ENCODE measurements at regions not wholly inside any gene's neighbourhood (a gene's known extent, or its start where the extent isn't known, plus 50 kb on each side); places are given as distances from the start of the nearest gene placed in this dataset.

GRCh38 chr2:15763822-15764682 is 172.4 kb downstream of the DDX1 start:
- Histone ChIP-seq H3K9me3 (ENCODE audit: insufficient read depth, low read depth, low read length) (no peaks in the 10 kb centered on the region), H2AK5ac (ENCODE audit: low read length) (no peak overlapping the region), H2BK120ac (ENCODE audit: insufficient read depth, low read length, poor library complexity) (no peak overlapping the region), H3K9ac (ENCODE audit: low read length) (no peak overlapping the region), H2AFZ (ENCODE audit: insufficient read depth, low read length, poor library complexity) (no peak overlapping the region), H3K79me1 (ENCODE audit: low read length) (peaks cover 2% of the 10 kb centered on the region), H4K91ac (ENCODE audit: low read depth, low read length) (no peak overlapping the region), H4K8ac (ENCODE audit: low read depth, low read length) (no peak overlapping the region), H3K14ac (ENCODE audit: low read length) (no peak overlapping the region), H3K4me3 (ENCODE audit: low read depth, low read length) (no peak overlapping the region), H3K27ac (ENCODE audit: low read depth, low read length) (no peak overlapping the region), H3K4ac (ENCODE audit: low read depth, low read length) (no peak overlapping the region), H3K27me3 (ENCODE audit: insufficient read depth, low read length) (no peaks in the 10 kb centered on the region), H2BK12ac (ENCODE audit: low read length) (no peak overlapping the region), H3K4me2 (ENCODE audit: low read length) (no peak overlapping the region), H3K4me1 (ENCODE audit: control insufficient read depth in 1 of 2, insufficient read depth in 2 of 2, low read length in 2 of 2) (peaks cover 23 to 27% of the 10 kb centered on the region in 2 experiments), H4K12ac (ENCODE audit: low read depth, low read length) (no peak overlapping the region), H3K23ac (ENCODE audit: low read length) (no peak overlapping the region), H3K79me2 (ENCODE audit: control insufficient read depth, insufficient read depth, low read length, poor library complexity) (no peaks in the 10 kb centered on the region), H3K36me3 (ENCODE audit: control insufficient read depth in 1 of 2, insufficient read depth in 2 of 2, low read length in 2 of 2) (no peaks in the 10 kb centered on the region), H3K18ac (ENCODE audit: low read length) (no peak overlapping the region), H2BK5ac (ENCODE audit: low read depth, low read length, poor library complexity) (no peak overlapping the region)
- no peak for DNase-seq
- WGBS (ENCODE audit: extremely low coverage, insufficient coverage, insufficient read length), result no CpG with 5 or more reads among the region's 14 CpGs

GRCh38 chr2:15764683-15765011 is 173.0 kb downstream of the DDX1 start:
- no peak overlapping the region for H2BK120ac ChIP-seq (ENCODE audit: insufficient read depth, low read length, poor library complexity)
- no peaks in the 10 kb centered on the region for H3K79me2 ChIP-seq (ENCODE audit: control insufficient read depth, insufficient read depth, low read length, poor library complexity)
- no peak overlapping the region for H4K8ac ChIP-seq (ENCODE audit: low read depth, low read length)
- H3K4me2 ChIP-seq (ENCODE audit: low read length), result no peak overlapping the region
- no peak overlapping the region for H2BK5ac ChIP-seq (ENCODE audit: low read depth, low read length, poor library complexity)
- no peak overlapping the region for H3K14ac ChIP-seq (ENCODE audit: low read length)
- no peak overlapping the region for H2BK12ac ChIP-seq (ENCODE audit: low read length)
- no peak overlapping the region for H3K9ac ChIP-seq (ENCODE audit: low read length)
- peaks cover 2% of the 10 kb centered on the region for H3K79me1 ChIP-seq (ENCODE audit: low read length)
- no peak overlapping the region for H3K4me3 ChIP-seq (ENCODE audit: low read depth, low read length)
- H4K91ac ChIP-seq (ENCODE audit: low read depth, low read length), result no peak overlapping the region
- H2AK5ac ChIP-seq (ENCODE audit: low read length), result no peak overlapping the region
- no peaks in the 10 kb centered on the region for H3K36me3 ChIP-seq (ENCODE audit: control insufficient read depth in 1 of 2, insufficient read depth in 2 of 2, low read length in 2 of 2)
- no peak overlapping the region for H3K23ac ChIP-seq (ENCODE audit: low read length)
- H3K4ac ChIP-seq (ENCODE audit: low read depth, low read length), result no peak overlapping the region
- H4K12ac ChIP-seq (ENCODE audit: low read depth, low read length), result no peak overlapping the region
- H3K9me3 ChIP-seq (ENCODE audit: insufficient read depth, low read depth, low read length), result no peaks in the 10 kb centered on the region
- peaks cover 23 to 27% of the 10 kb centered on the region in 2 experiments for H3K4me1 ChIP-seq (ENCODE audit: control insufficient read depth in 1 of 2, insufficient read depth in 2 of 2, low read length in 2 of 2)
- H2AFZ ChIP-seq (ENCODE audit: insufficient read depth, low read length, poor library complexity), result no peak overlapping the region
- no peak overlapping the region for H3K27ac ChIP-seq (ENCODE audit: low read depth, low read length)
- H3K18ac ChIP-seq (ENCODE audit: low read length), result no peak overlapping the region
- no peak for DNase-seq
- WGBS (ENCODE audit: extremely low coverage, insufficient coverage, insufficient read length), result no CpG with 5 or more reads among the region's 4 CpGs
- no peaks in the 10 kb centered on the region for H3K27me3 ChIP-seq (ENCODE audit: insufficient read depth, low read length)

- H3K4me1 ChIP-seq (ENCODE audit: control insufficient read depth in 1 of 2, insufficient read depth in 2 of 2, low read length in 2 of 2), result peaks cover 23 to 27% of the 10 kb centered on the region in 2 experiments
- no CpG with 5 or more reads among the region's 5 CpGs for WGBS (ENCODE audit: extremely low coverage, insufficient coverage, insufficient read length)
Observed at GRCh38 chr2:15765211-15765610, 173.5 kb downstream of the DDX1 start.

GRCh38 chr2:15765686-15766302 is 174.1 kb downstream of the DDX1 start:
- H3K27me3 ChIP-seq (ENCODE audit: insufficient read depth, low read length), result no peaks in the 10 kb centered on the region
- no peak overlapping the region for H3K23ac ChIP-seq (ENCODE audit: low read length)
- peaks cover 2% of the 10 kb centered on the region for H3K79me1 ChIP-seq (ENCODE audit: low read length)
- no peak overlapping the region for H3K18ac ChIP-seq (ENCODE audit: low read length)
- no peak overlapping the region for H3K9ac ChIP-seq (ENCODE audit: low read length)
- no peak overlapping the region for H4K8ac ChIP-seq (ENCODE audit: low read depth, low read length)
- no peak overlapping the region for H2BK120ac ChIP-seq (ENCODE audit: insufficient read depth, low read length, poor library complexity)
- H3K14ac ChIP-seq (ENCODE audit: low read length), result no peak overlapping the region
- H3K4me2 ChIP-seq (ENCODE audit: low read length), result no peak overlapping the region
- H3K9me3 ChIP-seq (ENCODE audit: insufficient read depth, low read depth, low read length), result no peaks in the 10 kb centered on the region
- no peak for DNase-seq
- no peaks in the 10 kb centered on the region for H3K36me3 ChIP-seq (ENCODE audit: control insufficient read depth in 1 of 2, insufficient read depth in 2 of 2, low read length in 2 of 2)
- WGBS (ENCODE audit: extremely low coverage, insufficient coverage, insufficient read length), result no CpG with 5 or more reads among the region's 13 CpGs
- H2AFZ ChIP-seq (ENCODE audit: insufficient read depth, low read length, poor library complexity), result no peak overlapping the region
- no peak overlapping the region for H4K12ac ChIP-seq (ENCODE audit: low read depth, low read length)
- H3K4ac ChIP-seq (ENCODE audit: low read depth, low read length), result no peak overlapping the region
- H3K79me2 ChIP-seq (ENCODE audit: control insufficient read depth, insufficient read depth, low read length, poor library complexity), result no peaks in the 10 kb centered on the region
- H3K4me1 ChIP-seq (ENCODE audit: control insufficient read depth in 1 of 2, insufficient read depth in 2 of 2, low read length in 2 of 2), result peaks cover 23 to 27% of the 10 kb centered on the region in 2 experiments
- H3K4me3 ChIP-seq (ENCODE audit: low read depth, low read length), result no peak overlapping the region
- H4K91ac ChIP-seq (ENCODE audit: low read depth, low read length), result no peak overlapping the region
- H2BK5ac ChIP-seq (ENCODE audit: low read depth, low read length, poor library complexity), result no peak overlapping the region
- H2BK12ac ChIP-seq (ENCODE audit: low read length), result no peak overlapping the region
- no peak overlapping the region for H3K27ac ChIP-seq (ENCODE audit: low read depth, low read length)
- no peak overlapping the region for H2AK5ac ChIP-seq (ENCODE audit: low read length)

More at GRCh38 chr2:15765211-15765610, 173.5 kb downstream of the DDX1 start:
- no peaks in the 10 kb centered on the region for H3K36me3 ChIP-seq (ENCODE audit: control insufficient read depth in 1 of 2, insufficient read depth in 2 of 2, low read length in 2 of 2)
- no peak overlapping the region for H2AK5ac ChIP-seq (ENCODE audit: low read length)
- no peak overlapping the region for H3K27ac ChIP-seq (ENCODE audit: low read depth, low read length)
- no peak overlapping the region for H3K23ac ChIP-seq (ENCODE audit: low read length)
- H3K9me3 ChIP-seq (ENCODE audit: insufficient read depth, low read depth, low read length), result no peaks in the 10 kb centered on the region
- no peak overlapping the region for H4K8ac ChIP-seq (ENCODE audit: low read depth, low read length)
- DNase-seq, result no peak
- no peak overlapping the region for H3K4ac ChIP-seq (ENCODE audit: low read depth, low read length)
- H3K4me3 ChIP-seq (ENCODE audit: low read depth, low read length), result no peak overlapping the region
- no peak overlapping the region for H2BK120ac ChIP-seq (ENCODE audit: insufficient read depth, low read length, poor library complexity)
- no peak overlapping the region for H2BK12ac ChIP-seq (ENCODE audit: low read length)
- peaks cover 2% of the 10 kb centered on the region for H3K79me1 ChIP-seq (ENCODE audit: low read length)
- no peaks in the 10 kb centered on the region for H3K79me2 ChIP-seq (ENCODE audit: control insufficient read depth, insufficient read depth, low read length, poor library complexity)
- no peak overlapping the region for H3K18ac ChIP-seq (ENCODE audit: low read length)
- H4K12ac ChIP-seq (ENCODE audit: low read depth, low read length), result no peak overlapping the region
- H4K91ac ChIP-seq (ENCODE audit: low read depth, low read length), result no peak overlapping the region
- no peak overlapping the region for H3K4me2 ChIP-seq (ENCODE audit: low read length)
- H3K9ac ChIP-seq (ENCODE audit: low read length), result no peak overlapping the region
- H2AFZ ChIP-seq (ENCODE audit: insufficient read depth, low read length, poor library complexity), result no peak overlapping the region
- no peak overlapping the region for H2BK5ac ChIP-seq (ENCODE audit: low read depth, low read length, poor library complexity)
- no peaks in the 10 kb centered on the region for H3K27me3 ChIP-seq (ENCODE audit: insufficient read depth, low read length)
- H3K14ac ChIP-seq (ENCODE audit: low read length), result no peak overlapping the region

Measured in trophoblast cell (in vitro differentiated cells and primary cell).